Keratinocyte (primary cell): ENCODE measurements at regions not wholly inside any gene's neighbourhood (a gene's known extent, or its start where the extent isn't known, plus 50 kb on each side); places are given as distances from the start of the nearest gene placed in this dataset.

Experiments used
- DNase-seq: peaks from one replicate; pipeline ENCODE4 v3.0.0-alpha.2; 2011; ENCODE audit warnings: low read depth, missing footprints, low spot score
- FAIRE-seq: peaks from 2 replicates; lab custom pipeline; 2011; peaks lifted over from hg19 to GRCh38; lab: Jason Lieb, UNC
- H2AFZ ChIP-seq: 2 replicates; pipeline ENCODE4 v1.6.0; 2012; ENCODE audit warnings: low read length, control low read depth, inconsistent platforms; ENCODE audit not compliant: control insufficient read depth
- H3K27ac ChIP-seq: 2 replicates; pipeline ENCODE4 v1.5.1; 2011; ENCODE audit warnings: low read length; ENCODE audit not compliant: control insufficient read depth, insufficient read depth
- H3K27me3 ChIP-seq: 3 replicates; pipeline ENCODE4 v1.6.0; 2011; ENCODE audit warnings: low read length; ENCODE audit not compliant: control insufficient read depth, insufficient read depth; ENCODE audit errors: extremely low read depth
- H3K36me3 ChIP-seq, 2 experiments: 2 replicates in 1 of 2; 3 replicates in 1 of 2; pipeline ENCODE4 v1.5.1; 2011; ENCODE audit warnings: low read length in 2 of 2, mild to moderate bottlenecking in 1 of 2; ENCODE audit not compliant: control insufficient read depth in 2 of 2, insufficient read depth in 2 of 2; ENCODE audit errors: extremely low read depth in 1 of 2
- H3K4me1 ChIP-seq: 3 replicates; pipeline ENCODE4 v1.5.1; 2011; ENCODE audit warnings: low read length; ENCODE audit not compliant: control insufficient read depth, insufficient read depth; ENCODE audit errors: extremely low read depth
- H3K4me2 ChIP-seq: 3 replicates; pipeline ENCODE4 v1.6.0; 2011; ENCODE audit warnings: low read depth, low read length; ENCODE audit not compliant: control insufficient read depth, insufficient read depth; ENCODE audit errors: extremely low read depth
- H3K4me3 ChIP-seq, 3 experiments: fragments of 200-600 bp in 1 of 3; sonication (generic) in 1 of 3; 2 replicates in 2 of 3; 3 replicates in 1 of 3; pipeline ENCODE4 v1.5.1; 2011 to 2016; ENCODE audit warnings: low read length in 3 of 3, mild to moderate bottlenecking in 3 of 3, control low read depth in 2 of 3, inconsistent platforms in 1 of 3, low read depth in 1 of 3, mixed read lengths in 1 of 3, mixed run types in 1 of 3, moderate library complexity in 1 of 3; ENCODE audit not compliant: control insufficient read depth in 2 of 3, insufficient read depth in 2 of 3; ENCODE audit errors: extremely low read depth in 1 of 3
- H3K79me2 ChIP-seq: 2 replicates; pipeline ENCODE4 v1.6.0; 2012; ENCODE audit warnings: low read length; ENCODE audit not compliant: control insufficient read depth, insufficient read depth
- H3K9ac ChIP-seq: 3 replicates; pipeline ENCODE4 v1.6.0; 2011; ENCODE audit warnings: low read length; ENCODE audit not compliant: control insufficient read depth, insufficient read depth; ENCODE audit errors: extremely low read depth
- H3K9me1 ChIP-seq: 3 replicates; pipeline ENCODE4 v1.6.0; 2011; ENCODE audit warnings: low read length; ENCODE audit not compliant: control insufficient read depth, insufficient read depth; ENCODE audit errors: extremely low read depth
- H3K9me3 ChIP-seq: 2 replicates; pipeline ENCODE4 v1.5.1; 2012; ENCODE audit warnings: low read depth, low read length; ENCODE audit not compliant: control insufficient read depth
- H4K20me1 ChIP-seq: 3 replicates; pipeline ENCODE4 v1.6.0; 2011; ENCODE audit warnings: low read length; ENCODE audit not compliant: control insufficient read depth, insufficient read depth; ENCODE audit errors: extremely low read depth
- CTCF ChIP-seq, 3 experiments: IDR thresholded peaks in 1 of 3; conservative IDR thresholded peaks in 1 of 3; optimal IDR thresholded peaks in 1 of 3; 2 replicates in 2 of 3; 3 replicates in 1 of 3; pipeline versions ENCODE3 to v1.5.1; 2011; ENCODE audit warnings: low read length in 3 of 3, mild to moderate bottlenecking in 3 of 3, moderate library complexity in 2 of 3, control low read depth in 1 of 3, inconsistent platforms in 1 of 3; ENCODE audit not compliant: insufficient read depth in 2 of 3; ENCODE audit errors: extremely low read depth in 1 of 3
- EZH2 ChIP-seq: IDR thresholded peaks from one replicate; pipeline ENCODE4 v1.6.1; 2012; ENCODE audit warnings: inconsistent platforms, mild to moderate bottlenecking, low read length, moderate library complexity
- dilution Hi-C: fragments of 300-500 bp; cut with MboI; formaldehyde crosslinking; loops from one replicate; pipeline ENCODE4 v1.7.0; 2020; ENCODE audit warnings: low sequenced_read_pairs; ENCODE audit not compliant: extremely low pct_ligation_motif_present

GRCh38 chr14:37844614-37845013, 249.2 kb downstream of the TTC6 start:
- dilution Hi-C loops, result no loop called here
- H3K27ac ChIP-seq, result no peak overlapping the region
- no peak for FAIRE-seq
- no peak overlapping the region for H3K4me3 ChIP-seq
- no peak overlapping the region for H3K4me2 ChIP-seq
- no peak for TF ChIP-seq EZH2
- no peak for TF ChIP-seq CTCF (optimal IDR thresholded peaks at IDR 0.05 in 1 of 3, IDR thresholded peaks at IDR 0.05 in 1 of 3, conservative IDR thresholded peaks at IDR 0.05 in 1 of 3; ENCODE audit: extremely low read depth in 1 of 3, insufficient read depth in 2 of 3, low read length in 3 of 3)
- H2AFZ ChIP-seq, result no peak overlapping the region
- no peaks in the 10 kb centered on the region for H3K27me3 ChIP-seq
- H3K9me3 ChIP-seq, result no peaks in the 10 kb centered on the region
- H3K79me2 ChIP-seq, result no peaks in the 10 kb centered on the region
- H3K9ac ChIP-seq, result no peak overlapping the region
- no peaks in the 10 kb centered on the region for H4K20me1 ChIP-seq
- H3K4me1 ChIP-seq, result no peaks in the 10 kb centered on the region
- H3K36me3 ChIP-seq, result no peaks in the 10 kb centered on the region
- no peak for DNase-seq
- no peaks in the 10 kb centered on the region for H3K9me1 ChIP-seq

GRCh38 chr14:37848985-37849621, 253.7 kb downstream of the TTC6 start:
- Histone ChIP-seq H3K27me3 (no peaks in the 10 kb centered on the region), H3K4me1 (no peaks in the 10 kb centered on the region), H3K4me3 (no peak overlapping the region), H3K36me3 (no peaks in the 10 kb centered on the region), H3K27ac (no peak overlapping the region), H3K79me2 (no peaks in the 10 kb centered on the region), H2AFZ (no peak overlapping the region), H3K9ac (no peak overlapping the region), H3K9me3 (no peaks in the 10 kb centered on the region), H3K9me1 (no peaks in the 10 kb centered on the region), H3K4me2 (no peak overlapping the region), H4K20me1 (no peaks in the 10 kb centered on the region)
- TF ChIP-seq CTCF (optimal IDR thresholded peaks at IDR 0.05 in 1 of 3, IDR thresholded peaks at IDR 0.05 in 1 of 3, conservative IDR thresholded peaks at IDR 0.05 in 1 of 3; ENCODE audit: extremely low read depth in 1 of 3, insufficient read depth in 2 of 3, low read length in 3 of 3) (no peak), EZH2 (no peak)
- dilution Hi-C loops, result no loop called here
- DNase-seq, result no peak
- no peak for FAIRE-seq
